ENCODE measurements at regions not wholly inside any gene's neighbourhood (a gene's known extent, or its start where the extent isn't known, plus 50 kb on each side); places are given as distances from the start of the nearest gene placed in this dataset.
A peak's percentile ranks its signal among the peaks of the same experiment; 100 is the strongest.

- no peak overlapping the region for H3K4me3 ChIP-seq (ENCODE audit: low read depth, low read length)
- TF ChIP-seq CTCF (IDR thresholded peaks at IDR 0.05; ENCODE audit: insufficient read depth, low read depth, low read length) = no peak
Observed at GRCh38 chr18:24538414-24539264, 78.2 kb downstream of the HRH4 start.

GRCh38 chr18:24539866-24540617 is 79.6 kb downstream of the HRH4 start:
- no peak overlapping the region for H3K4me3 ChIP-seq (ENCODE audit: low read depth, low read length)
- no peak for TF ChIP-seq CTCF (IDR thresholded peaks at IDR 0.05; ENCODE audit: insufficient read depth, low read depth, low read length)
- no peak for DNase-seq (ENCODE audit: low read depth)

More at GRCh38 chr18:24538414-24539264, 78.2 kb downstream of the HRH4 start:
- DNase-seq (ENCODE audit: low read depth) = no peak

GRCh38 chr18:24540896-24541295 is 80.5 kb downstream of the HRH4 start:
- H3K4me3 ChIP-seq (ENCODE audit: low read depth, low read length) = no peak overlapping the region
- DNase-seq (ENCODE audit: low read depth) = no peak
- TF ChIP-seq CTCF (IDR thresholded peaks at IDR 0.05; ENCODE audit: insufficient read depth, low read depth, low read length) = no peak

- DNase-seq (ENCODE audit: low read depth) = no peak
- no peak for TF ChIP-seq CTCF (IDR thresholded peaks at IDR 0.05; ENCODE audit: insufficient read depth, low read depth, low read length)
- no peak overlapping the region for H3K4me3 ChIP-seq (ENCODE audit: low read depth, low read length)
Observed at GRCh38 chr18:24543086-24543794, 82.8 kb downstream of the HRH4 start.

- no peak overlapping the region for H3K4me3 ChIP-seq (ENCODE audit: low read depth, low read length)
- DNase-seq (ENCODE audit: low read depth) = peak; percentile 27
- peak; percentile 28 for TF ChIP-seq CTCF (IDR thresholded peaks at IDR 0.05; ENCODE audit: insufficient read depth, low read depth, low read length)
Observed at GRCh38 chr18:24543795-24544498, 83.5 kb downstream of the HRH4 start.

- TF ChIP-seq CTCF (IDR thresholded peaks at IDR 0.05; ENCODE audit: insufficient read depth, low read depth, low read length) = no peak
- no peak overlapping the region for H3K4me3 ChIP-seq (ENCODE audit: low read depth, low read length)
- DNase-seq (ENCODE audit: low read depth) = no peak
Observed at GRCh38 chr18:24544949-24545348, 84.5 kb downstream of the HRH4 start.

Measured in fibroblast of villous mesenchyme (primary cell).